ENCODE measurements at regions not wholly inside any gene's neighbourhood (a gene's known extent, or its start where the extent isn't known, plus 50 kb on each side); places are given as distances from the start of the nearest gene placed in this dataset.

- H3K27me3 ChIP-seq (replicated peaks; ENCODE audit: insufficient read depth, low read depth, low read length, poor library complexity), result no peaks in the 10 kb centered on the region
- no peak overlapping the region for H3K4me3 ChIP-seq (ENCODE audit: low read depth, low read length, poor library complexity, severe bottlenecking)
- ChIA-PET POLR2A (ENCODE audit: low non-redundant PET) (no interaction called here), CTCF (no interaction called here)
- no peak overlapping the region for H3K27ac ChIP-seq (ENCODE audit: low read depth, low read length, poor library complexity, severe bottlenecking)
- no peak for DNase-seq (ENCODE audit: low spot score)
- H3K36me3 ChIP-seq (ENCODE audit: insufficient read depth, low read length, poor library complexity, severe bottlenecking), result no peaks in the 10 kb centered on the region
- no peak for TF ChIP-seq CTCF (conservative IDR thresholded peaks at IDR 0.05; ENCODE audit: low read depth, low read length)
- H3K4me1 ChIP-seq (ENCODE audit: insufficient read depth, low read length, poor library complexity, severe bottlenecking), result no peaks in the 10 kb centered on the region
- intact Hi-C loops (cut with micrococcal nuclease; ENCODE audit: unreplicated experiment), result no loop called here
- H3K9me3 ChIP-seq (ENCODE audit: low read depth, low read length, poor library complexity, severe bottlenecking), result no peaks in the 10 kb centered on the region
- no TSS peak for BruUV-seq (replicated peaks)
Measured at GRCh38 chr6:192313-192664, 100.0 kb upstream of the DUSP22 start.

GRCh38 chr6:193180-193579 is 99.1 kb upstream of the DUSP22 start:
- TF ChIP-seq EZH2 (IDR thresholded peaks at IDR 0.05; ENCODE audit: borderline replicate concordance, low read depth, low read length, poor library complexity, severe bottlenecking), result no peak
- TF ChIP-seq CTCF (conservative IDR thresholded peaks at IDR 0.05; ENCODE audit: low read depth, low read length), result no peak
- Histone ChIP-seq H3K36me3 (ENCODE audit: insufficient read depth, low read length, poor library complexity, severe bottlenecking) (no peaks in the 10 kb centered on the region), H3K4me1 (ENCODE audit: insufficient read depth, low read length, poor library complexity, severe bottlenecking) (no peaks in the 10 kb centered on the region), H3K9me3 (ENCODE audit: low read depth, low read length, poor library complexity, severe bottlenecking) (no peaks in the 10 kb centered on the region), H3K27ac (ENCODE audit: low read depth, low read length, poor library complexity, severe bottlenecking) (no peak overlapping the region), H3K4me3 (ENCODE audit: low read depth, low read length, poor library complexity, severe bottlenecking) (no peak overlapping the region), H3K27me3 (replicated peaks; ENCODE audit: insufficient read depth, low read depth, low read length, poor library complexity) (no peaks in the 10 kb centered on the region)
- POLR2A ChIA-PET (ENCODE audit: low non-redundant PET), result no interaction called here
- CTCF ChIA-PET, result no interaction called here
- intact Hi-C loops (cut with micrococcal nuclease; ENCODE audit: unreplicated experiment), result no loop called here
- no TSS peak for BruUV-seq (replicated peaks)
- DNase-seq (ENCODE audit: low spot score), result no peak

- Histone ChIP-seq H3K4me3 (ENCODE audit: low read depth, low read length, poor library complexity, severe bottlenecking) (no peak overlapping the region), H3K27ac (ENCODE audit: low read depth, low read length, poor library complexity, severe bottlenecking) (no peak overlapping the region), H3K27me3 (replicated peaks; ENCODE audit: insufficient read depth, low read depth, low read length, poor library complexity) (no peaks in the 10 kb centered on the region), H3K9me3 (ENCODE audit: low read depth, low read length, poor library complexity, severe bottlenecking) (no peaks in the 10 kb centered on the region), H3K4me1 (ENCODE audit: insufficient read depth, low read length, poor library complexity, severe bottlenecking) (no peaks in the 10 kb centered on the region), H3K36me3 (ENCODE audit: insufficient read depth, low read length, poor library complexity, severe bottlenecking) (no peaks in the 10 kb centered on the region)
- BruUV-seq (replicated peaks), result no TSS peak
- no peak for TF ChIP-seq EZH2 (IDR thresholded peaks at IDR 0.05; ENCODE audit: borderline replicate concordance, low read depth, low read length, poor library complexity, severe bottlenecking)
- no peak for TF ChIP-seq CTCF (conservative IDR thresholded peaks at IDR 0.05; ENCODE audit: low read depth, low read length)
- ChIA-PET CTCF (no interaction called here), POLR2A (ENCODE audit: low non-redundant PET) (no interaction called here)
- intact Hi-C loops (cut with micrococcal nuclease; ENCODE audit: unreplicated experiment), result no loop called here
- DNase-seq (ENCODE audit: low spot score), result no peak
Measured at GRCh38 chr6:193773-194310, 98.4 kb upstream of the DUSP22 start.

All from A673 (cell line).